GM12878 (cell line): ENCODE measurements at regions not wholly inside any gene's neighbourhood (a gene's known extent, or its start where the extent isn't known, plus 50 kb on each side); places are given as distances from the start of the nearest gene placed in this dataset.

Experiments used
- ATAC-seq: fragments of 200-7000 bp; cut with Tn5 transposase; 3 replicates; pipeline ENCODE4 v1.9.1; 2020; ENCODE audit warnings: mild to moderate bottlenecking, moderate library complexity
- BruUV-seq: library from RNA; stranded (reverse); fragments of 400-500 nt; replicated peaks from 2 replicates; lab custom pipeline; 2021; lab: Mats Ljungman, UMichigan
- CTCF ChIA-PET: fragments of 300-600 bp; sonication (Branson Sonifier 250); formaldehyde crosslinking; extraction: SDS; loops from one replicate; lab custom pipeline; 2021; ENCODE audit warnings: inconsistent platforms; lab: Yijun Ruan, JAX
- POLR2A ChIA-PET: fragments of 350-600 bp; formaldehyde crosslinking; extraction: SDS; loops from one replicate; lab custom pipeline; 2021; ENCODE audit warnings: inconsistent platforms; lab: Charles Lee
- RAD21 ChIA-PET: fragments of 300-600 bp; sonication (Branson Sonifier 250); formaldehyde crosslinking; loops from one replicate; lab custom pipeline; 2023; ENCODE audit warnings: antibody characterized with exemption; ENCODE audit not compliant: unreplicated experiment; lab: Charles Lee
- SMC1A ChIA-PET: fragments of 300-600 bp; sonication (Branson Sonifier 250); formaldehyde crosslinking; loops from one replicate; lab custom pipeline; 2023; ENCODE audit not compliant: unreplicated experiment, uncharacterized antibody; lab: Charles Lee
- DNase-seq: peaks from one replicate; pipeline ENCODE4 v3.0.0-alpha.2; 2011; ENCODE audit warnings: low read depth, low spot score
- FAIRE-seq: peaks from 3 replicates; lab custom pipeline; 2011; peaks lifted over from hg19 to GRCh38; lab: Jason Lieb, UNC
- H2AFZ ChIP-seq: 2 replicates; pipeline ENCODE4 v1.6.0; 2011; ENCODE audit warnings: low read depth, low read length, control low read depth; ENCODE audit not compliant: control insufficient read depth
- H3K27ac ChIP-seq: 2 replicates; pipeline ENCODE4 v1.5.1; 2011; ENCODE audit warnings: control low read depth; ENCODE audit not compliant: control insufficient read depth, insufficient read depth
- H3K27me3 ChIP-seq, 2 experiments: replicated peaks in 1 of 2; 2 replicates each; pipeline versions ENCODE4 v1.6.0 to v1.6.1; 2011; ENCODE audit warnings: low read length in 1 of 2; ENCODE audit not compliant: control insufficient read depth in 2 of 2, insufficient read depth in 2 of 2
- H3K36me3 ChIP-seq, 2 experiments: 2 replicates each; pipeline ENCODE4 v1.5.1; 2011; ENCODE audit warnings: low read length in 1 of 2; ENCODE audit not compliant: control insufficient read depth in 2 of 2, insufficient read depth in 2 of 2
- H3K4me1 ChIP-seq: 2 replicates; pipeline ENCODE4 v1.6.1; 2011; ENCODE audit warnings: mild to moderate bottlenecking, low read length, moderate library complexity, mixed read lengths; ENCODE audit not compliant: control insufficient read depth, insufficient read depth
- H3K4me2 ChIP-seq: 2 replicates; pipeline ENCODE4 v1.6.0; 2011; ENCODE audit warnings: control low read depth; ENCODE audit not compliant: control insufficient read depth, insufficient read depth
- H3K4me3 ChIP-seq: fragments of 200-600 bp; sonication (generic); 2 replicates; pipeline ENCODE4 v1.5.1; 2016
- H3K79me2 ChIP-seq: 2 replicates; pipeline ENCODE4 v1.6.0; 2011; ENCODE audit warnings: low read length; ENCODE audit not compliant: control insufficient read depth, insufficient read depth
- H3K9ac ChIP-seq: 2 replicates; pipeline ENCODE4 v1.8.0; 2011; ENCODE audit warnings: low read length, control low read depth, mixed read lengths; ENCODE audit not compliant: control insufficient read depth, insufficient read depth
- H3K9me3 ChIP-seq: replicated peaks from 3 replicates; pipeline ENCODE4 v1.5.1; 2011; ENCODE audit warnings: mild to moderate bottlenecking, low read length; ENCODE audit not compliant: control insufficient read depth, insufficient read depth
- H4K20me1 ChIP-seq: 2 replicates; pipeline ENCODE4 v1.6.0; 2011; ENCODE audit not compliant: control insufficient read depth, insufficient read depth
- BHLHE40 ChIP-seq, 2 experiments: fragments of 450-650 bp in 1 of 2; IDR thresholded peaks; 2 replicates each; pipeline ENCODE4 v1.6.1; 2011 to 2017; ENCODE audit warnings: low read depth in 2 of 2, borderline replicate concordance in 1 of 2, improper control_type of control experiment in 1 of 2, low read length in 1 of 2, mild to moderate bottlenecking in 1 of 2
- BMI1 ChIP-seq: fragments of 450-650 bp; IDR thresholded peaks from 2 replicates; pipeline ENCODE4 v1.6.1; 2016; ENCODE audit warnings: mild to moderate bottlenecking, moderate library complexity, borderline replicate concordance
- HCFC1 ChIP-seq: fragments of 150-350 bp; IDR thresholded peaks from 2 replicates; pipeline ENCODE4 v1.6.1; 2014; ENCODE audit warnings: low read length
- HDAC6 ChIP-seq: fragments of 200-600 bp; sonication (generic); IDR thresholded peaks from one replicate; pipeline ENCODE4 v1.8.0; 2017; ENCODE audit warnings: antibody characterized with exemption; ENCODE audit not compliant: unreplicated experiment
- KDM1A ChIP-seq: fragments of 200-600 bp; sonication (generic); IDR thresholded peaks from 2 replicates; pipeline ENCODE4 v1.6.1; 2016; ENCODE audit warnings: borderline replicate concordance
- MEF2B ChIP-seq: fragments of 450-650 bp; IDR thresholded peaks from 2 replicates; pipeline ENCODE4 v1.6.1; 2018; ENCODE audit warnings: mild to moderate bottlenecking, moderate library complexity; ENCODE audit not compliant: partially characterized antibody, poor library complexity, severe bottlenecking
- MYB ChIP-seq: fragments of 150-350 bp; IDR thresholded peaks from 2 replicates; pipeline ENCODE4 v1.6.1; 2014; ENCODE audit warnings: mild to moderate bottlenecking, low read depth, low read length, borderline replicate concordance
- NFXL1 ChIP-seq: fragments of 450-650 bp; IDR thresholded peaks from 2 replicates; pipeline ENCODE4 v1.6.1; 2017; ENCODE audit warnings: antibody characterized with exemption, mild to moderate bottlenecking, borderline replicate concordance
- PAX5 ChIP-seq: IDR thresholded peaks from 2 replicates; pipeline ENCODE4 v1.6.1; 2011; ENCODE audit warnings: low read depth, low read length, borderline replicate concordance
- PAX8 ChIP-seq: fragments of 450-650 bp; IDR thresholded peaks from 2 replicates; pipeline ENCODE4 v1.6.1; 2017; ENCODE audit warnings: mild to moderate bottlenecking, moderate library complexity
- SREBF1 ChIP-seq: IDR thresholded peaks from 2 replicates; pipeline ENCODE4 v1.6.1; 2012; ENCODE audit warnings: mild to moderate bottlenecking, low read length
- SRF ChIP-seq, 2 experiments: IDR thresholded peaks; 2 replicates each; pipeline ENCODE4 v1.6.1; 2011; ENCODE audit warnings: low read depth in 2 of 2, low read length in 2 of 2, mild to moderate bottlenecking in 1 of 2, moderate library complexity in 1 of 2
- TCF12 ChIP-seq: IDR thresholded peaks from 2 replicates; pipeline ENCODE4 v1.6.1; 2011; ENCODE audit warnings: low read depth, mild to moderate bottlenecking, low read length
- YY1 ChIP-seq: IDR thresholded peaks from 2 replicates; pipeline ENCODE4 v1.6.1; 2011; ENCODE audit warnings: low read depth, mild to moderate bottlenecking, low read length
- ZBED1 ChIP-seq: IDR thresholded peaks from 2 replicates; pipeline ENCODE4 v1.6.1; 2016; ENCODE audit warnings: borderline replicate concordance
- WGBS: methylation state at CpG from one replicate; pipeline ENCODE4 v1.1.6; 2016; ENCODE audit warnings: low lambda C conversion rate; ENCODE audit not compliant: insufficient replicate concordance, insufficient coverage; ENCODE audit errors: missing lambda C conversion rate; 5-methylcytosine and 5-hydroxymethylcytosine counted together
- in situ Hi-C: fragments of 300-500 bp; cut with MboI; formaldehyde crosslinking; loops from 9 replicates; pipeline ENCODE4 v1.14.3; 2018; ENCODE audit warnings: mixed read lengths
- intact Hi-C: fragments of 100-400 bp; cut with micrococcal nuclease; formaldehyde crosslinking; loops from one replicate; pipeline ENCODE4 v1.14.2; 2022; ENCODE audit not compliant: unreplicated experiment
- TF ChIP-seq, protein P1 (sequence below): fragments of 450-650 bp; IDR thresholded peaks from 2 replicates; pipeline ENCODE4 v1.6.1; 2016; ENCODE audit warnings: mild to moderate bottlenecking
- TF ChIP-seq, protein P2 (sequence below): IDR thresholded peaks from 2 replicates; pipeline ENCODE4 v1.6.1; 2012; ENCODE audit warnings: low read depth, low read length, improper control_type of control experiment

DNA sequence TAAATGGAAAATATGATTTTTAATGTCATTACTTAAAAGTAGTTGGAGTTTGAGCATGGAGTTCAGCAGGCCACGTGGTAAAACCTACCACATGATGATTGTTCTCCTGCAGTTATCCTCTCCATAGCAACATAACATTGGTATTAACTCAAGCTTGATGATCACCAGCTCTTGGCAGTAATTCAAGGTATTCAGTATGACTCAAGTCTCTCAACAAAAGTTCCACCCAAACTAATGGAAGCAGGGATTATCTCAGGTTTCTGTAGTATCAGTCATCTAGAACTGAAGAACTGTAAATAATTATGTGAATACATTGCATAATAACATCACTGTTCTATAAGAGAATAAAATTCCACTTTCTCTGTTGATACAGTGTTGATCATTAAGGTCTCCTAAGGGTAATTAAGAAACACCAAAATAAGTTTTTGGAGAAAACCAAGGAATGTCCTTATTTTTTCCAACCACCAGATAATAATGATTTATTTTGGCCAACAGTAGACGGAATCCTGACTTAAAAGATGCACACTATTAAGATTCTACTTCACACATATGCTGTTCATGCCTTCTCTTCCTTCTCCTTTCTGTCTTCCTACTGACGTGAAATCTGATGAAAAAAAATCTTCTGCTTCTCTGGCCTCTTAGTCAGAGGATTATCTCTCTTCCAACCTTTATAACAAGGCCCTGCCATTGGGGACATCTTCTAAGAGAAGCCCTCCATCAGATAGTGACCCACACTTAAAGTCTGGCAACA, 1092.3 kb downstream of the EFNB2 start:
- in situ Hi-C loops: no loop called here
- Histone ChIP-seq H3K4me2 (no peak overlapping the region), H2AFZ (no peak overlapping the region), H3K79me2 (no peaks in the 10 kb centered on the region), H3K36me3 (no peaks in the 10 kb centered on the region), H3K27me3 (no peaks in the 10 kb centered on the region), H4K20me1 (no peaks in the 10 kb centered on the region), H3K27ac (no peak overlapping the region), H3K9me3 (no peaks in the 10 kb centered on the region), H3K4me3 (no peak overlapping the region), H3K4me1 (no peaks in the 10 kb centered on the region), H3K9ac (no peak overlapping the region)
- ChIA-PET POLR2A (no interaction called here), RAD21 (no interaction called here), CTCF (interaction anchor here (0.7 kb wide), 1 partner anchor 23 kb away, joined by 3 read pairs; no protein-coding TSS in a partner anchor), SMC1A (no interaction called here)
- DNase-seq: no peak
- intact Hi-C loops: no loop called here
- no peak for FAIRE-seq
- no peak for TF ChIP-seq SRF (IDR thresholded peaks at IDR 0.05; ENCODE audit: low read depth in 2 of 2, low read length in 2 of 2)
- TF ChIP-seq HCFC1: no peak
- TF ChIP-seq MYB: no peak
- no peak for ATAC-seq
- WGBS: 4% methylated on average over 3 of the region's 3 CpGs
- no TSS peak for BruUV-seq

DNA sequence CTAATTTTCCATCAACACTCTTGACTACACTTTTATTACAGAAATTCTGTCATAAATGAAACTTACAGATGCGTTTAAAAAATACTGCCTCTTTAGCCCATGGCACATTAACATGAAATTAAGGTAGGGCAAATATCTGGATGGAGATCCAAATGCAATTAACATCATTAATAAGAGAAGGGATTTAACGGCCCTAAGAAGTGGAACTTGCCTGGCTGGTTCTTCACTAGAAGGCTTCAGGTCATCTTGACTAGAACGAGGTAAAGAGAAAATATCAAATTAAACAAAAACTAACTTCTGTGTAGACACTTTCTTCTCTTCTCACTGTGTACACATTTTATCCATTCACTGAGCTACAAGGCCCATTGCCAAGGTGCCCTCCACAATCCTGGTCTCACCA, 1093.4 kb downstream of the EFNB2 start:
- DNase-seq (no peak), FAIRE-seq (no peak), ATAC-seq (no peak)
- no peaks in the 10 kb centered on the region for H3K4me1 ChIP-seq
- BruUV-seq: no TSS peak
- H3K27me3 ChIP-seq: no peaks in the 10 kb centered on the region
- no peaks in the 10 kb centered on the region for H3K36me3 ChIP-seq
- H3K79me2 ChIP-seq: no peaks in the 10 kb centered on the region
- H3K9me3 ChIP-seq: no peaks in the 10 kb centered on the region
- ChIA-PET POLR2A (no interaction called here), RAD21 (no interaction called here), CTCF (no interaction called here), SMC1A (no interaction called here)
- intact Hi-C loops (no loop called here), in situ Hi-C loops (no loop called here)
- H3K4me2 ChIP-seq: no peak overlapping the region
- H2AFZ ChIP-seq: no peak overlapping the region
- 22% methylated on average over 3 of the region's 3 CpGs for WGBS
- H3K9ac ChIP-seq: no peak overlapping the region
- H3K4me3 ChIP-seq: no peak overlapping the region
- no peak overlapping the region for H3K27ac ChIP-seq
- H4K20me1 ChIP-seq: no peaks in the 10 kb centered on the region
- TF ChIP-seq SREBF1 (no peak), ZBED1 (no peak), PAX5 (no peak), YY1 (no peak), NFXL1 (no peak), BMI1 (no peak), BHLHE40 (IDR thresholded peaks at IDR 0.05; ENCODE audit: borderline replicate concordance in 1 of 2, low read depth in 2 of 2, low read length in 1 of 2) (no peak), PAX8 (no peak), HDAC6 (no peak), TCF12 (no peak), KDM1A (no peak), MEF2B (no peak)
- TF ChIP-seq, protein P1, sequence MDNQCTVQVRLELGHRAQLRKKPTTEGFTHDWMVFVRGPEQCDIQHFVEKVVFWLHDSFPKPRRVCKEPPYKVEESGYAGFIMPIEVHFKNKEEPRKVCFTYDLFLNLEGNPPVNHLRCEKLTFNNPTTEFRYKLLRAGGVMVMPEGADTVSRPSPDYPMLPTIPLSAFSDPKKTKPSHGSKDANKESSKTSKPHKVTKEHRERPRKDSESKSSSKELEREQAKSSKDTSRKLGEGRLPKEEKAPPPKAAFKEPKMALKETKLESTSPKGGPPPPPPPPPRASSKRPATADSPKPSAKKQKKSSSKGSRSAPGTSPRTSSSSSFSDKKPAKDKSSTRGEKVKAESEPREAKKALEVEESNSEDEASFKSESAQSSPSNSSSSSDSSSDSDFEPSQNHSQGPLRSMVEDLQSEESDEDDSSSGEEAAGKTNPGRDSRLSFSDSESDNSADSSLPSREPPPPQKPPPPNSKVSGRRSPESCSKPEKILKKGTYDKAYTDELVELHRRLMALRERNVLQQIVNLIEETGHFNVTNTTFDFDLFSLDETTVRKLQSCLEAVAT: no peak
- TF ChIP-seq, protein P2, sequence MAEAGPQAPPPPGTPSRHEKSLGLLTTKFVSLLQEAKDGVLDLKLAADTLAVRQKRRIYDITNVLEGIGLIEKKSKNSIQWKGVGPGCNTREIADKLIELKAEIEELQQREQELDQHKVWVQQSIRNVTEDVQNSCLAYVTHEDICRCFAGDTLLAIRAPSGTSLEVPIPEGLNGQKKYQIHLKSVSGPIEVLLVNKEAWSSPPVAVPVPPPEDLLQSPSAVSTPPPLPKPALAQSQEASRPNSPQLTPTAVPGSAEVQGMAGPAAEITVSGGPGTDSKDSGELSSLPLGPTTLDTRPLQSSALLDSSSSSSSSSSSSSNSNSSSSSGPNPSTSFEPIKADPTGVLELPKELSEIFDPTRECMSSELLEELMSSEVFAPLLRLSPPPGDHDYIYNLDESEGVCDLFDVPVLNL: no peak
